H1 (cell line): ENCODE measurements at regions not wholly inside any gene's neighbourhood (a gene's known extent, or its start where the extent isn't known, plus 50 kb on each side); places are given as distances from the start of the nearest gene placed in this dataset.

Experiments used
- CTCF ChIA-PET: fragments of 300-600 bp; sonication (Branson Sonifier 250); formaldehyde crosslinking; loops from one replicate; lab custom pipeline; 2021; ENCODE audit not compliant: partially characterized antibody; lab: Charles Lee
- POLR2A ChIA-PET: fragments of 300-600 bp; sonication (Branson Sonifier 250); formaldehyde crosslinking; loops from one replicate; lab custom pipeline; 2021; ENCODE audit warnings: inconsistent platforms; ENCODE audit not compliant: partially characterized antibody; lab: Charles Lee
- DNase-seq, 2 experiments: peaks; one replicate each; pipeline versions ENCODE4 v3.0.0 to v3.0.0-alpha.2; 2010 to 2022; ENCODE audit warnings: low spot score in 2 of 2, low read depth in 1 of 2, mixed read lengths in 1 of 2
- FAIRE-seq: peaks from 2 replicates; lab custom pipeline; 2011; peaks lifted over from hg19 to GRCh38; lab: Jason Lieb, UNC
- H2AFZ ChIP-seq: 2 replicates; pipeline ENCODE4 v1.8.1; 2012; ENCODE audit warnings: low read length, inconsistent platforms
- H2AK5ac ChIP-seq: 2 replicates; pipeline ENCODE4 v1.6.1; 2013; ENCODE audit warnings: low read depth, low read length
- H2BK120ac ChIP-seq: replicated peaks from 2 replicates; pipeline ENCODE3; 2013; ENCODE audit warnings: low read depth, low read length, inconsistent platforms
- H2BK12ac ChIP-seq: 2 replicates; pipeline ENCODE4 v1.6.1; 2013; ENCODE audit warnings: low read depth, low read length
- H2BK15ac ChIP-seq: 2 replicates; pipeline ENCODE4 v1.6.1; 2013; ENCODE audit warnings: low read length
- H2BK20ac ChIP-seq: 2 replicates; pipeline ENCODE4 v1.6.1; 2013; ENCODE audit warnings: low read length
- H2BK5ac ChIP-seq: 2 replicates; pipeline ENCODE4 v1.6.1; 2013; ENCODE audit warnings: low read depth, low read length
- H3K14ac ChIP-seq: 2 replicates; pipeline ENCODE4 v1.6.1; 2013; ENCODE audit warnings: inconsistent platforms; ENCODE audit not compliant: insufficient read length
- H3K18ac ChIP-seq: 2 replicates; pipeline ENCODE4 v1.6.1; 2013; ENCODE audit warnings: low read length; ENCODE audit errors: extremely low read depth
- H3K23ac ChIP-seq: 2 replicates; pipeline ENCODE4 v1.6.1; 2013; ENCODE audit warnings: inconsistent platforms; ENCODE audit not compliant: insufficient read length
- H3K23me2 ChIP-seq: 2 replicates; pipeline ENCODE4 v1.6.1; 2013; ENCODE audit warnings: low read depth, low read length
- H3K27ac ChIP-seq: 2 replicates; pipeline ENCODE4 v1.6.1; 2011; ENCODE audit warnings: low read depth, low read length, inconsistent platforms
- H3K27me3 ChIP-seq, 4 experiments: replicated peaks in 1 of 4; 1 replicate in 1 of 4; 2 replicates in 3 of 4; pipeline versions ENCODE4 v1.6.1 to v1.8.1; 2011 to 2013; ENCODE audit warnings: low read length in 3 of 4, mild to moderate bottlenecking in 3 of 4, inconsistent platforms in 2 of 4, mixed read lengths in 2 of 4, moderate library complexity in 1 of 4; ENCODE audit not compliant: control insufficient read depth in 3 of 4, insufficient read depth in 3 of 4; ENCODE audit errors: extremely low read depth in 1 of 4
- H3K36me3 ChIP-seq, 4 experiments: 2 replicates each; pipeline versions ENCODE4 v1.6.1 to v1.8.1; 2011 to 2013; ENCODE audit warnings: mild to moderate bottlenecking in 4 of 4, low read length in 3 of 4, moderate library complexity in 2 of 4, control low read depth in 1 of 4, inconsistent platforms in 1 of 4; ENCODE audit not compliant: insufficient read depth in 4 of 4, control insufficient read depth in 2 of 4
- H3K4ac ChIP-seq: replicated peaks from 2 replicates; pipeline ENCODE3; 2013; ENCODE audit warnings: low read length, low read depth, mixed read lengths, inconsistent platforms; ENCODE audit not compliant: insufficient read length
- H3K4me1 ChIP-seq, 4 experiments: replicated peaks in 1 of 4; 1 replicate in 1 of 4; 2 replicates in 3 of 4; pipeline versions ENCODE4 v1.6.1 to v1.8.1; 2011 to 2013; ENCODE audit warnings: low read length in 3 of 4, inconsistent platforms in 2 of 4, mixed read lengths in 1 of 4; ENCODE audit not compliant: insufficient read depth in 4 of 4, control insufficient read depth in 3 of 4
- H3K4me2 ChIP-seq, 2 experiments: 2 replicates each; pipeline versions ENCODE4 v1.6.1 to v1.8.1; 2011 to 2013; ENCODE audit warnings: low read depth in 2 of 2, low read length in 2 of 2, control low read depth in 1 of 2, inconsistent platforms in 1 of 2, mild to moderate bottlenecking in 1 of 2; ENCODE audit not compliant: insufficient read depth in 1 of 2
- H3K4me3 ChIP-seq, 4 experiments: fragments of 200-600, 300-600 bp in 1 of 4; sonication (generic), shearing (Covaris generic), sonication (Bioruptor Twin) in 1 of 4; 2 replicates each; pipeline versions ENCODE4 v1.5.1 to v1.8.1; 2011 to 2016; ENCODE audit warnings: low read length in 4 of 4, low read depth in 3 of 4, control low read depth in 2 of 4, inconsistent platforms in 2 of 4, mild to moderate bottlenecking in 2 of 4, mixed read lengths in 1 of 4, moderate library complexity in 1 of 4; ENCODE audit not compliant: insufficient read depth in 2 of 4; ENCODE audit errors: extremely low read depth in 1 of 4
- H3K56ac ChIP-seq: replicated peaks from 2 replicates; pipeline ENCODE3; 2013; ENCODE audit warnings: low read depth, mild to moderate bottlenecking, mixed read lengths, low read length, inconsistent platforms; ENCODE audit not compliant: insufficient read length
- H3K79me1 ChIP-seq: 2 replicates; pipeline ENCODE4 v1.6.1; 2013; ENCODE audit warnings: low read depth, low read length, control low read depth
- H3K79me2 ChIP-seq, 2 experiments: 2 replicates each; pipeline versions ENCODE4 v1.6.1 to v1.8.1; 2012 to 2013; ENCODE audit warnings: low read length in 2 of 2, mild to moderate bottlenecking in 2 of 2, inconsistent platforms in 1 of 2; ENCODE audit not compliant: insufficient read depth in 2 of 2, control insufficient read depth in 1 of 2
- H3K9ac ChIP-seq, 4 experiments: replicated peaks in 1 of 4; 1 replicate in 1 of 4; 2 replicates in 3 of 4; pipeline versions ENCODE4 v1.6.1 to v1.8.1; 2011 to 2013; ENCODE audit warnings: low read depth in 3 of 4, low read length in 3 of 4, control low read depth in 2 of 4, mild to moderate bottlenecking in 2 of 4, moderate library complexity in 2 of 4, inconsistent platforms in 1 of 4; ENCODE audit errors: extremely low read depth in 1 of 4
- H3K9me3 ChIP-seq, 2 experiments: 2 replicates each; pipeline versions ENCODE4 v1.6.1 to v1.8.1; 2012 to 2013; ENCODE audit warnings: mild to moderate bottlenecking in 2 of 2, moderate library complexity in 2 of 2, control low read depth in 1 of 2, inconsistent platforms in 1 of 2, low read depth in 1 of 2, low read length in 1 of 2, mixed read lengths in 1 of 2; ENCODE audit not compliant: insufficient read depth in 2 of 2
- H4K20me1 ChIP-seq, 2 experiments: replicated peaks in 1 of 2; 2 replicates each; pipeline versions ENCODE3 to v1.8.1; 2011 to 2013; ENCODE audit warnings: inconsistent platforms in 2 of 2, low read length in 2 of 2, mild to moderate bottlenecking in 1 of 2; ENCODE audit not compliant: insufficient read depth in 2 of 2, control insufficient read depth in 1 of 2
- H4K5ac ChIP-seq: 2 replicates; pipeline ENCODE4 v1.6.1; 2013; ENCODE audit warnings: low read length, low read depth, mixed read lengths, inconsistent platforms; ENCODE audit not compliant: insufficient read length
- H4K8ac ChIP-seq: 2 replicates; pipeline ENCODE4 v1.8.0; 2013; ENCODE audit warnings: mild to moderate bottlenecking, moderate library complexity, low read length, inconsistent platforms; ENCODE audit not compliant: insufficient read depth; ENCODE audit errors: extremely low read depth
- H4K91ac ChIP-seq: replicated peaks from 2 replicates; pipeline ENCODE3; 2013; ENCODE audit warnings: low read length, mixed read lengths, inconsistent platforms; ENCODE audit not compliant: insufficient read length
- BACH1 ChIP-seq: IDR thresholded peaks from 2 replicates; pipeline ENCODE4 v1.6.1; 2012; ENCODE audit warnings: low read length, improper control_type of control experiment
- HDAC6 ChIP-seq: IDR thresholded peaks from one replicate; pipeline ENCODE4 v1.7.1; 2012; ENCODE audit warnings: low read depth, mild to moderate bottlenecking, inconsistent platforms, low read length, moderate library complexity
- POLR2A ChIP-seq, 2 experiments: IDR thresholded peaks; 1 replicate in 1 of 2; 2 replicates in 1 of 2; pipeline ENCODE4 v1.6.1; 2011; ENCODE audit warnings: low read depth in 2 of 2, low read length in 2 of 2, mild to moderate bottlenecking in 2 of 2; ENCODE audit errors: control extremely low read depth in 1 of 2
- WGBS, 2 experiments: shearing (Covaris generic) in 1 of 2; methylation state at CpG; one replicate each; pipeline versions ENCODE4 v1.1.6 to v1.1.7; 2013 to 2015; ENCODE audit warnings: low lambda C conversion rate in 2 of 2, mixed read lengths in 2 of 2, inconsistent platforms in 1 of 2, low coverage in 1 of 2, missing lambda C conversion rate in 1 of 2; ENCODE audit not compliant: insufficient replicate concordance in 2 of 2, insufficient coverage in 1 of 2, insufficient read length in 1 of 2; ENCODE audit errors: extremely low coverage in 1 of 2, missing lambda C conversion rate in 1 of 2; 5-methylcytosine and 5-hydroxymethylcytosine counted together

- peaks cover 3% of the 10 kb centered on the region; the same call in 1 of the 2 replicates for H3K23me2 ChIP-seq
- no peak overlapping the region for H3K27ac ChIP-seq
- no peaks in the 10 kb centered on the region for H3K79me2 ChIP-seq
- no peak overlapping the region for H3K14ac ChIP-seq
- no peak overlapping the region for H3K4me3 ChIP-seq
- H3K4me2 ChIP-seq: no peak overlapping the region
- no peak overlapping the region for H3K56ac ChIP-seq
- H3K23ac ChIP-seq: no peak overlapping the region
- H3K9me3 ChIP-seq: no peaks in the 10 kb centered on the region
- H2BK5ac ChIP-seq: no peak overlapping the region
- POLR2A ChIA-PET: no interaction called here
- H3K79me1 ChIP-seq: no peaks in the 10 kb centered on the region; the same call in 1 of the 2 replicates
- H3K18ac ChIP-seq: no peak overlapping the region
- H3K4me1 ChIP-seq: peaks cover 0 to 11% (median 2%) of the 10 kb centered on the region in 4 experiments; a peak in 1 of 7 replicates
- H3K27me3 ChIP-seq: 0 out of 7 replicates have a peak, but pooled peaks cover 0 to 3% (median 1%) of the 10 kb centered on the region in 4 experiments
- no peak overlapping the region for H2AFZ ChIP-seq
- CTCF ChIA-PET: no interaction called here
- WGBS, 2 experiments: 99% methylated on average over 6 of the region's 6 CpGs; no CpG with 5 or more reads in 1 of the 2 experiments
- no peaks in the 10 kb centered on the region for H3K36me3 ChIP-seq
- H2BK120ac ChIP-seq: no peak overlapping the region
- no peak overlapping the region for H3K4ac ChIP-seq
- FAIRE-seq: no peak
- H2AK5ac ChIP-seq: peak overlapping the region; percentile 40; the same call in 1 of the 2 replicates
- H2BK12ac ChIP-seq: 0 out of 2 replicates have a peak overlapping the region, but pooled peaks have one; percentile 39
- DNase-seq: no peak
- H4K5ac ChIP-seq: no peak overlapping the region
- no peaks in the 10 kb centered on the region for H4K20me1 ChIP-seq
- no peak overlapping the region for H4K8ac ChIP-seq
- no peak overlapping the region for H3K9ac ChIP-seq
- H2BK15ac ChIP-seq: no peak overlapping the region
- H2BK20ac ChIP-seq: no peak overlapping the region
- H4K91ac ChIP-seq: no peak overlapping the region
- TF ChIP-seq POLR2A (IDR thresholded peaks at IDR 0.05; ENCODE audit: control extremely low read depth in 1 of 2, low read depth in 2 of 2, low read length in 2 of 2) (no peak), HDAC6 (no peak), BACH1 (no peak)
These were observed 1319.8 kb downstream of the TBC1D22A start for GRCh38 chr22:48082284-48082683.
